ENCODE measurements at regions not wholly inside any gene's neighbourhood (a gene's known extent, or its start where the extent isn't known, plus 50 kb on each side); places are given as distances from the start of the nearest gene placed in this dataset.

- DNase-seq (ENCODE audit: low read depth, low spot score): no peak
- POLR2A ChIA-PET: no interaction called here
- CTCF ChIA-PET: no interaction called here
Observed at GRCh38 chr4:14046642-14047041, 419.1 kb upstream of the BOD1L1 start.

GRCh38 chr4:14047840-14048239 is 420.3 kb upstream of the BOD1L1 start:
- CTCF ChIA-PET: no interaction called here
- no peak overlapping the region for H3K4me3 ChIP-seq (ENCODE audit: low read depth, low read length)

More at GRCh38 chr4:14046642-14047041, 419.1 kb upstream of the BOD1L1 start:
- no peak overlapping the region for H3K4me3 ChIP-seq (ENCODE audit: low read depth, low read length)
- no peaks in the 10 kb centered on the region for H3K27me3 ChIP-seq (ENCODE audit: control insufficient read depth, insufficient read depth, low read length)
- H3K9me3 ChIP-seq (ENCODE audit: control insufficient read depth, insufficient read depth, low read length): no peaks in the 10 kb centered on the region
- no peak overlapping the region for H3K27ac ChIP-seq (ENCODE audit: low read depth, low read length)
- TF ChIP-seq, protein P1, sequence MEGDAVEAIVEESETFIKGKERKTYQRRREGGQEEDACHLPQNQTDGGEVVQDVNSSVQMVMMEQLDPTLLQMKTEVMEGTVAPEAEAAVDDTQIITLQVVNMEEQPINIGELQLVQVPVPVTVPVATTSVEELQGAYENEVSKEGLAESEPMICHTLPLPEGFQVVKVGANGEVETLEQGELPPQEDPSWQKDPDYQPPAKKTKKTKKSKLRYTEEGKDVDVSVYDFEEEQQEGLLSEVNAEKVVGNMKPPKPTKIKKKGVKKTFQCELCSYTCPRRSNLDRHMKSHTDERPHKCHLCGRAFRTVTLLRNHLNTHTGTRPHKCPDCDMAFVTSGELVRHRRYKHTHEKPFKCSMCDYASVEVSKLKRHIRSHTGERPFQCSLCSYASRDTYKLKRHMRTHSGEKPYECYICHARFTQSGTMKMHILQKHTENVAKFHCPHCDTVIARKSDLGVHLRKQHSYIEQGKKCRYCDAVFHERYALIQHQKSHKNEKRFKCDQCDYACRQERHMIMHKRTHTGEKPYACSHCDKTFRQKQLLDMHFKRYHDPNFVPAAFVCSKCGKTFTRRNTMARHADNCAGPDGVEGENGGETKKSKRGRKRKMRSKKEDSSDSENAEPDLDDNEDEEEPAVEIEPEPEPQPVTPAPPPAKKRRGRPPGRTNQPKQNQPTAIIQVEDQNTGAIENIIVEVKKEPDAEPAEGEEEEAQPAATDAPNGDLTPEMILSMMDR (IDR thresholded peaks at IDR 0.05; ENCODE audit: low read depth, low read length): no peak

DNA sequence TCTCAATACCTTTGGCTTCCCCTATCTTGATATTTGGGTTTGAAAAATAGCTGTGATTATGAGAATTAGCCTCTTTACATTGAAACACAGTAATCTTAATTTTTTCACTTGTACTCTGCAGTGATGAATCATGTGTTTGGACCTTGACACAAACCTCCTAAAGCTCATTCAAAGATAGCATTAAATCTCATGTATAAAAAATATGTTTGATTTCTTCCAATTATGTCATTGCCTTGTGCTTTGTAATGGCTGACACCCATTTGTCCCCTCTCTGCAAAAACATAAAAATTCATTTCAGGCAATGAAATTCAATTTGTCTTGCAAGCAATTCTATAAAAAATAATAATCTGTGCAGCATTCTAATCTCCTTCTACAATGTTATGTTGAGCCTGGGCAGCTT is 422.4 kb upstream of the BOD1L1 start:
- Histone ChIP-seq H3K4me3 (ENCODE audit: low read depth, low read length) (no peak overlapping the region), H3K27ac (ENCODE audit: low read depth, low read length) (no peak overlapping the region), H3K9me3 (ENCODE audit: control insufficient read depth, insufficient read depth, low read length) (no peaks in the 10 kb centered on the region), H3K27me3 (ENCODE audit: control insufficient read depth, insufficient read depth, low read length) (no peaks in the 10 kb centered on the region)
- TF ChIP-seq, protein P1 (IDR thresholded peaks at IDR 0.05; ENCODE audit: low read depth, low read length): no peak
- POLR2A ChIA-PET: no interaction called here
- CTCF ChIA-PET: no interaction called here
- no peak for DNase-seq (ENCODE audit: low read depth, low spot score)

More at GRCh38 chr4:14047840-14048239, 420.3 kb upstream of the BOD1L1 start:
- no peaks in the 10 kb centered on the region for H3K9me3 ChIP-seq (ENCODE audit: control insufficient read depth, insufficient read depth, low read length)
- no peak for DNase-seq (ENCODE audit: low read depth, low spot score)
- no peak overlapping the region for H3K27ac ChIP-seq (ENCODE audit: low read depth, low read length)
- POLR2A ChIA-PET: no interaction called here
- H3K27me3 ChIP-seq (ENCODE audit: control insufficient read depth, insufficient read depth, low read length): no peaks in the 10 kb centered on the region
- TF ChIP-seq, protein P1 (IDR thresholded peaks at IDR 0.05; ENCODE audit: low read depth, low read length): no peak

GRCh38 chr4:14053291-14053690 is 425.8 kb upstream of the BOD1L1 start:
- POLR2A ChIA-PET: no interaction called here
- Histone ChIP-seq H3K27me3 (ENCODE audit: control insufficient read depth, insufficient read depth, low read length) (no peaks in the 10 kb centered on the region), H3K27ac (ENCODE audit: low read depth, low read length) (no peak overlapping the region), H3K9me3 (ENCODE audit: control insufficient read depth, insufficient read depth, low read length) (no peaks in the 10 kb centered on the region), H3K4me3 (ENCODE audit: low read depth, low read length) (no peak overlapping the region)
- CTCF ChIA-PET: no interaction called here
- no peak for DNase-seq (ENCODE audit: low read depth, low spot score)
- TF ChIP-seq, protein P1 (IDR thresholded peaks at IDR 0.05; ENCODE audit: low read depth, low read length): no peak

DNA sequence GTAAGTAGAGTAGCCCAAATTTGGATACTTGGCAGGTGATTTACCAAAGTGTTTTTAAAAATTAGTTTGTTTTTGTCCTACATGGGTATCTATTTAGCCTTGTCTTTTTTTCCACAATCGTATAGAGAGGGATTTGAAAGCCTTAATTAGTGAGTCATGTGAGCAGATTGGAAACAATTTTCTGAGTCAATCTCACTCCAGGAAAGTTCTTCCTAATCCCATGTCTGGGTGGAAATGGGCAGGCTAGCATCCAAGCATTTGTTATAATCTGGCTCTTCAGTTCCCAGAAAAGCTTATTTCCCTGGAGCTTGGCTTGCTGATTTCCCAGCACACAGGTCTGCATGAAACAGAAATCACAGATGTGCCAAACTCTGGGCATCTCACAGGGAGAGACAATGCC is 426.9 kb upstream of the BOD1L1 start:
- no peak overlapping the region for H3K27ac ChIP-seq (ENCODE audit: low read depth, low read length)
- no peaks in the 10 kb centered on the region for H3K9me3 ChIP-seq (ENCODE audit: control insufficient read depth, insufficient read depth, low read length)
- H3K27me3 ChIP-seq (ENCODE audit: control insufficient read depth, insufficient read depth, low read length): no peaks in the 10 kb centered on the region
- no peak for DNase-seq (ENCODE audit: low read depth, low spot score)
- H3K4me3 ChIP-seq (ENCODE audit: low read depth, low read length): no peak overlapping the region
- ChIA-PET CTCF (no interaction called here), POLR2A (no interaction called here)
- TF ChIP-seq, protein P1 (IDR thresholded peaks at IDR 0.05; ENCODE audit: low read depth, low read length): no peak
